SK-N-SH (cell line): ENCODE measurements at regions not wholly inside any gene's neighbourhood (a gene's known extent, or its start where the extent isn't known, plus 50 kb on each side); places are given as distances from the start of the nearest gene placed in this dataset.

ENCODE experiments used
- CTCF ChIA-PET: fragments of 300-600, 350-600 bp; formaldehyde crosslinking; extraction: SDS; loops from one replicate; lab custom pipeline; 2021; lab: Yijun Ruan, JAX
- POLR2A ChIA-PET: fragments of 350-600 bp; sonication (Branson Sonifier 250); formaldehyde crosslinking; extraction: SDS; loops from one replicate; lab custom pipeline; 2020; ENCODE audit warnings: antibody characterized with exemption, inconsistent platforms; lab: Yijun Ruan, JAX
- DNase-seq: peaks from one replicate; pipeline ENCODE4 v3.0.0; 2012
- H2AFZ ChIP-seq: fragments of 200-600 bp; sonication (generic); 2 replicates; pipeline ENCODE4 v1.8.1; 2016; ENCODE audit warnings: antibody characterized with exemption, mild to moderate bottlenecking, low read depth
- H3F3A ChIP-seq: fragments of 200-600 bp; sonication (generic); replicated peaks from 2 replicates; pipeline ENCODE3; 2016; ENCODE audit warnings: antibody characterized with exemption, mild to moderate bottlenecking; ENCODE audit not compliant: insufficient read depth
- H3K27ac ChIP-seq, 2 experiments: fragments of 200-500 bp in 1 of 2; fragments of 200-600 bp in 1 of 2; sonication (Bioruptor generic) in 1 of 2; sonication (generic), shearing (Covaris generic) in 1 of 2; 2 replicates each; pipeline versions ENCODE4 v1.5.1 to v1.6.1; 2014 to 2016; ENCODE audit warnings: low read depth in 2 of 2, inconsistent platforms in 1 of 2, low read length in 1 of 2, mild to moderate bottlenecking in 1 of 2, mixed read lengths in 1 of 2
- H3K27me3 ChIP-seq: fragments of 200-600 bp; sonication (generic), shearing (Covaris generic); 2 replicates; pipeline ENCODE4 v1.6.1; 2016; ENCODE audit warnings: mixed run types; ENCODE audit not compliant: insufficient read depth
- H3K36me3 ChIP-seq, 2 experiments: fragments of 200-500 bp in 1 of 2; fragments of 200-600 bp in 1 of 2; sonication (Bioruptor generic) in 1 of 2; sonication (generic) in 1 of 2; replicated peaks in 1 of 2; 2 replicates each; pipeline versions ENCODE3 to v1.5.1; 2014 to 2016; ENCODE audit warnings: low read length in 1 of 2, mild to moderate bottlenecking in 1 of 2; ENCODE audit not compliant: insufficient read depth in 2 of 2, control insufficient read depth in 1 of 2
- H3K4me1 ChIP-seq, 2 experiments: fragments of 200-500 bp in 1 of 2; fragments of 200-600 bp in 1 of 2; sonication (Bioruptor generic) in 1 of 2; sonication (generic), shearing (Covaris generic) in 1 of 2; 2 replicates each; pipeline versions ENCODE4 v1.5.1 to v1.6.1; 2014 to 2016; ENCODE audit warnings: low read depth in 1 of 2, low read length in 1 of 2, mixed run types in 1 of 2; ENCODE audit not compliant: insufficient read depth in 2 of 2, control insufficient read depth in 1 of 2
- H3K4me2 ChIP-seq: fragments of 200-600 bp; sonication (generic), shearing (Covaris generic); 2 replicates; pipeline ENCODE4 v1.6.1; 2017; ENCODE audit warnings: mixed run types
- H3K4me3 ChIP-seq, 2 experiments: fragments of 200-500 bp in 1 of 2; fragments of 200-600 bp in 1 of 2; sonication (Bioruptor generic) in 1 of 2; sonication (generic), shearing (Covaris generic) in 1 of 2; 2 replicates each; pipeline versions ENCODE4 v1.5.1 to v1.8.1; 2014 to 2016; ENCODE audit warnings: low read depth in 2 of 2, inconsistent platforms in 1 of 2, low read length in 1 of 2, mild to moderate bottlenecking in 1 of 2, mixed read lengths in 1 of 2, moderate library complexity in 1 of 2
- H3K79me2 ChIP-seq: fragments of 200-600 bp; sonication (generic); 2 replicates; pipeline ENCODE4 v1.8.1; 2017; ENCODE audit warnings: mild to moderate bottlenecking; ENCODE audit not compliant: insufficient read depth
- H3K9ac ChIP-seq: fragments of 200-600 bp; sonication (generic); 2 replicates; pipeline ENCODE4 v1.6.1; 2017; ENCODE audit warnings: mixed run types
- H3K9me2 ChIP-seq: fragments of 200-600 bp; sonication (generic); 2 replicates; pipeline ENCODE4 v1.6.1; 2017; ENCODE audit warnings: mixed run types
- H3K9me3 ChIP-seq: fragments of 200-600 bp; sonication (generic); 2 replicates; pipeline ENCODE4 v1.6.1; 2017; ENCODE audit warnings: mixed run types, mild to moderate bottlenecking, moderate library complexity
- H4K20me1 ChIP-seq: fragments of 200-600 bp; sonication (generic); 2 replicates; pipeline ENCODE4 v1.6.1; 2017; ENCODE audit warnings: mild to moderate bottlenecking, mixed run types; ENCODE audit not compliant: insufficient read depth
- CTCF ChIP-seq: fragments of 200-600 bp; sonication (generic); IDR thresholded peaks from 2 replicates; pipeline ENCODE4 v1.6.1; 2017; ENCODE audit warnings: antibody characterized with exemption, mild to moderate bottlenecking, moderate library complexity
- EZH2phosphoT487 ChIP-seq: fragments of 200-600 bp; sonication (generic); IDR thresholded peaks from 2 replicates; pipeline ENCODE4 v1.6.1; 2017; ENCODE audit warnings: low read depth, mixed run types, mild to moderate bottlenecking, antibody characterized with exemption, moderate library complexity, borderline replicate concordance
- FOXJ3 ChIP-seq: sonication (generic); formaldehyde crosslinking; IDR thresholded peaks from 2 replicates; pipeline ENCODE4 v1.5.1; 2020; ENCODE audit warnings: mild to moderate bottlenecking, missing genetic modification reagents
- FOXM1 ChIP-seq: IDR thresholded peaks from 2 replicates; pipeline ENCODE4 v1.4.0; 2012; ENCODE audit warnings: low read depth, mild to moderate bottlenecking
- GATA2 ChIP-seq: sonication (generic); formaldehyde crosslinking; IDR thresholded peaks from 2 replicates; pipeline ENCODE4 v1.5.0; 2020; ENCODE audit warnings: mild to moderate bottlenecking, missing genetic modification reagents
- MEF2A ChIP-seq: IDR thresholded peaks from 2 replicates; pipeline ENCODE4 v1.4.0; 2012; ENCODE audit warnings: low read depth, borderline replicate concordance
- RFX5 ChIP-seq: IDR thresholded peaks from 2 replicates; pipeline ENCODE4 v1.6.1; 2012; ENCODE audit warnings: mild to moderate bottlenecking, improper control_type of control experiment, low read length
- SIN3A ChIP-seq: IDR thresholded peaks from 2 replicates; pipeline ENCODE4 v1.6.1; 2012; ENCODE audit warnings: low read depth, mild to moderate bottlenecking, low read length, moderate library complexity, borderline replicate concordance
- TAF1 ChIP-seq: IDR thresholded peaks from 2 replicates; pipeline ENCODE4 v1.6.1; 2012; ENCODE audit warnings: low read depth, mild to moderate bottlenecking, low read length, moderate library complexity, borderline replicate concordance
- TEAD4 ChIP-seq: IDR thresholded peaks from 2 replicates; pipeline ENCODE4 v1.4.0; 2012; ENCODE audit warnings: mild to moderate bottlenecking, borderline replicate concordance; ENCODE audit not compliant: insufficient read depth
- ZBTB33 ChIP-seq: IDR thresholded peaks from 2 replicates; pipeline ENCODE4 v1.4.0; 2012; ENCODE audit warnings: low read depth, borderline replicate concordance
- WGBS: methylation state at CpG from one replicate; pipeline ENCODE4 v1.1.6; 2017; ENCODE audit warnings: low lambda C conversion rate; 5-methylcytosine and 5-hydroxymethylcytosine counted together
- TF ChIP-seq, protein P1 (sequence below): IDR thresholded peaks from 2 replicates; pipeline ENCODE4 v1.4.0; 2012; ENCODE audit warnings: low read depth
- TF ChIP-seq, protein P2 (sequence below): IDR thresholded peaks from 2 replicates; pipeline ENCODE4 v1.4.0; 2012; ENCODE audit warnings: low read depth, borderline replicate concordance
- TF ChIP-seq, protein P3 (sequence below): IDR thresholded peaks from 2 replicates; pipeline ENCODE4; 2012

- Histone ChIP-seq H3K27me3 (no peaks in the 10 kb centered on the region), H3K9me3 (no peaks in the 10 kb centered on the region), H3F3A (no peaks in the 10 kb centered on the region), H3K4me1 (no peaks in the 10 kb centered on the region), H3K4me2 (no peak overlapping the region), H3K79me2 (no peaks in the 10 kb centered on the region), H2AFZ (no peak overlapping the region), H3K36me3 (no peaks in the 10 kb centered on the region), H3K9ac (no peak overlapping the region), H4K20me1 (no peaks in the 10 kb centered on the region), H3K4me3 (no peak overlapping the region), H3K27ac (no peak overlapping the region), H3K9me2 (no peaks in the 10 kb centered on the region)
- WGBS: 59% methylated on average over 4 of the region's 4 CpGs
- TF ChIP-seq FOXJ3: no peak
- no peak for TF ChIP-seq FOXM1
- TF ChIP-seq MEF2A: no peak
- no peak for TF ChIP-seq SIN3A
- no peak for TF ChIP-seq ZBTB33
- no peak for TF ChIP-seq GATA2
- TF ChIP-seq, protein P1, sequence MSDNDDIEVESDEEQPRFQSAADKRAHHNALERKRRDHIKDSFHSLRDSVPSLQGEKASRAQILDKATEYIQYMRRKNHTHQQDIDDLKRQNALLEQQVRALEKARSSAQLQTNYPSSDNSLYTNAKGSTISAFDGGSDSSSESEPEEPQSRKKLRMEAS: no peak
- TF ChIP-seq CTCF: no peak
- no peak for TF ChIP-seq TAF1
- TF ChIP-seq EZH2phosphoT487: no peak
- TF ChIP-seq RFX5: no peak
- no peak for DNase-seq
- ChIA-PET CTCF (no interaction called here), POLR2A (no interaction called here)
Measured at GRCh38 chr2:59195851-59196250, 954.7 kb upstream of the FANCL start.

- DNase-seq: no peak
- CTCF ChIA-PET: interaction anchor here (1.2 to 1.6 kb wide), 2 partner anchors 10 to 11 kb away, joined by 3 to 4 read pairs; no protein-coding TSS in a partner anchor
- Histone ChIP-seq H3K9me2 (no peaks in the 10 kb centered on the region), H3K4me3 (no peak overlapping the region), H3K27ac (no peak overlapping the region), H3K36me3 (no peaks in the 10 kb centered on the region), H3K4me2 (no peak overlapping the region), H4K20me1 (no peaks in the 10 kb centered on the region), H2AFZ (no peak overlapping the region), H3K79me2 (no peaks in the 10 kb centered on the region), H3F3A (no peaks in the 10 kb centered on the region), H3K9ac (no peak overlapping the region), H3K4me1 (no peaks in the 10 kb centered on the region), H3K9me3 (no peaks in the 10 kb centered on the region), H3K27me3 (no peaks in the 10 kb centered on the region)
- POLR2A ChIA-PET: no interaction called here
- WGBS: 53% methylated on average over 4 of the region's 4 CpGs
- TF ChIP-seq, protein P2, sequence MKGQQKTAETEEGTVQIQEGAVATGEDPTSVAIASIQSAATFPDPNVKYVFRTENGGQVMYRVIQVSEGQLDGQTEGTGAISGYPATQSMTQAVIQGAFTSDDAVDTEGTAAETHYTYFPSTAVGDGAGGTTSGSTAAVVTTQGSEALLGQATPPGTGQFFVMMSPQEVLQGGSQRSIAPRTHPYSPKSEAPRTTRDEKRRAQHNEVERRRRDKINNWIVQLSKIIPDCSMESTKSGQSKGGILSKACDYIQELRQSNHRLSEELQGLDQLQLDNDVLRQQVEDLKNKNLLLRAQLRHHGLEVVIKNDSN: no peak
- no peak for TF ChIP-seq TAF1
- no peak for TF ChIP-seq TEAD4
- no peak for TF ChIP-seq CTCF
- TF ChIP-seq, protein P3, sequence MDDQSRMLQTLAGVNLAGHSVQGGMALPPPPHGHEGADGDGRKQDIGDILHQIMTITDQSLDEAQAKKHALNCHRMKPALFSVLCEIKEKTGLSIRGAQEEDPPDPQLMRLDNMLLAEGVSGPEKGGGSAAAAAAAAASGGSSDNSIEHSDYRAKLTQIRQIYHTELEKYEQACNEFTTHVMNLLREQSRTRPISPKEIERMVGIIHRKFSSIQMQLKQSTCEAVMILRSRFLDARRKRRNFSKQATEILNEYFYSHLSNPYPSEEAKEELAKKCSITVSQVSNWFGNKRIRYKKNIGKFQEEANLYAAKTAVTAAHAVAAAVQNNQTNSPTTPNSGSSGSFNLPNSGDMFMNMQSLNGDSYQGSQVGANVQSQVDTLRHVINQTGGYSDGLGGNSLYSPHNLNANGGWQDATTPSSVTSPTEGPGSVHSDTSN: no peak
- TF ChIP-seq SIN3A: no peak
Measured at GRCh38 chr2:59191781-59192180, 950.7 kb upstream of the FANCL start.
